NCI-H748 (cell line): ENCODE measurements at regions not wholly inside any gene's neighbourhood (a gene's known extent, or its start where the extent isn't known, plus 50 kb on each side); places are given as distances from the start of the nearest gene placed in this dataset.

Source experiments
- DNase-seq: peaks from one replicate; lab custom pipeline; 2025; ENCODE audit not compliant: unreplicated experiment; lab: John Stamatoyannopoulos, UW

DNA sequence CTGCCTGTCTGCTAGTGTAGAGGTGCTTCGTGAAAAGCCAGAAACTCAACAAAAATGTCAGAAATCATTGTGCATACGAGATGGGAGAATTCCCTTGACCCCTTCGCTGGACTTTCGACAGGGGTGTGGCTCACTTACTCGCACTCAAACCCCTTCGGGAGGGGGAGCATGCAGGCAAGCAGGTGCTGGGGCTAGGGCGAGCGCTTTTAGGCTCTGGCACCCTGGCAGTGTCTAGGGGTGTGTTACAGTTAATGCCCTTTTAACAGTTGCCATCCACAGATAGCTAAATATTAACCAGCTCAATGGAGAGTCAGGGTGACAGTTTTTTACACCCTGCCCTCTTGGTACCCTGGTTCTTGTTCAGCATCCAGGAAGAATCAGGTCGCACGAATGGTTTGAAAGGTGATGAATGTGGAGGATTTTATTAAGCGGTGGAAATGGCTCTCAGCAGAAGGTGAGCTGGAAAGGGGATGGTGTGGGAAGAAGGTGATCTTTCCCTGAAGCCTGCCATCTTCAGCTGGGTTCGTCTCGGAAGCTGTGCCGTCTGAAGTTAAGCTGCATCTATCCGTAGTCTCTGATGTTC, 59.6 kb upstream of the SHANK2 start:
- DNase-seq, result no peak

- no peak for DNase-seq
Measured at GRCh38 chr11:71311176-71311925, 59.0 kb upstream of the SHANK2 start.

DNA sequence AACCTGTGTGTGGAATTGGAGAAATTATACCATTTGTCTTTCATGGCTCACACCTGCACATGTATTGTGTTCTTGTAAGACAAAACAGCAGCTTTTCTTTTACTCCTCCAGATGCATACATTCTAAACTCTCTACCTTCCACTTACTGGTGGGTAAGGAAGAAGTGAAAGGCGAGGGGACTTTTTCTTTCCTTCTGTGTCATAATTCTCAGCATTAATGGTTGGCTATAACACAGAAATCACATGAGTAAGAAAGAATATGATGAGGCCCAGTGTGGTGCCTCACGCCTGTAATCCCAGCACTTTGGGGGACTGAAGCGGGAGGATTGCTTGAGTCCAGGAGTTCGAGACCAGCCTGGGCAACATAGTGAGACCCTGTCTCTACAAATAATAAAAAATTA, 57.8 kb upstream of the SHANK2 start:
- DNase-seq, result no peak

DNA sequence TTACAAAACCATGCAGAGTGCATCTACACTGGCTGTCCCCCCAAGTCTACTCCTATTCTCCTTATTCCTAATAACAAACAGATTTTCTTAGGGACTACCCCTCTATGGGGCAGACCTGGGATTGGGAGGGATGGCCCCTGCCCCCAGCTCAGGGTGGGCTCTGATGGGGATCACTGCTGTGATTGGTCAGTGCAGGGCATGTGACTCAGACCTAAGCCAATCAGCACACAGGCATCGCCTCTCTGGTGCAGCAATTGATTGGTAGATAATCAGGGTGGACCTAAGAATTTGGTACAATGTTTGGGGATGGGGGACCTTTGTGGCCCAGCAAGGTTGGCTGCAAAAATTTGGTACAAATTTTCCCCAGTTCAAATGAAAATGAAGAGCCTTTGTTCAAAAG, 57.2 kb upstream of the SHANK2 start:
- DNase-seq, result no peak

DNA sequence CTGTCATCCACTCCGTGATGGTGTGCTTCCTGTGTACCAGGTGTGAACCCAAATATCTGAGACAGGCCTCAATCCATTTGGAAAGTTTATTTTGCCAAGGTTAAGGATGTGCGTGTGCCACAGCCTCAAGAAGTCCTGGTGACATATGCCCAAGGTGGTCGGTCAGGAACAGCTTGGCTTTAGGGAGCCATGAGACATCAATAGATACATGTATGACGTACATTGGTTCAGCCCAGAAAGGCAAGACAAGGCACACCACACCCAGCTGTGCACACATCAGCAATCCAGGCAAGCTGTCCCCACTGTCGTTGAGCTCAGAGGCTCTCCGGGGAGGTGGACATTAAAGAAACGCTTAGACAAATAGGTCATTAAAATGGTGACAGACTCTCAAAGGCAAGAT, 56.8 kb upstream of the SHANK2 start:
- DNase-seq, result no peak

GRCh38 chr11:71307811-71308645, 55.7 kb upstream of the SHANK2 start:
- DNase-seq, result peak; percentile 17

DNA sequence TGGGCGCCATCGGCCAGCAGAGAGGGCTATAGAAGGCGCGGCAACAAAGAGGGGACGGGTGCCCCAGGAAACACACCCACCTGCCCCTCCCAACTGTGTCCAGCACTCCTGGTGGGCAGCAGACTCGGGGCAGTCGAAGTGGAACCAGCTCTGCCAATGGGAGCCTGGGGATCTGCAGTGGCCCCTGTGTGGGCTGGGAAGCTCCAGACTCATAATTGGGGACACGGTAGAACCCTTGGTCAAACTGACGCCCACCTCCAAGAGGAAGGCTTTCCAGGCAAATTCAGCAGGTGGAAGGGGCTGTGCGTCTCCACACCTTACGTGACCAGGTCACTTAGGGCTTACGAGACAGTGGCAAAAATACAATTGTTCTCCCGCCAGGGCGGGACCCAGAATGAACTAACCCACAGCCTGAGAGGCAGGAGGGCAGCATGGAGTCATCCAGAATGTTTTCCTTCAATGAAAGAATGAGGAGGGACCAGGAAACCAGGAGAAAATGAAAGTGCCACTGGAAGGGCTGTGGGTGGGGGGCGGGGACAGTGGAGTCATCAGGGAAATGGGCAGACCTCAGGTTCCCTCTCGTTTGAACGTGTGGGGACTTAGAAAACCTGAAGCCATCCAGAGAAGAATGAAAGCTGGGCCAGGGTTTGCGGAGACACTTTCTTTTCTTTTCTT, 53.2 kb upstream of the SHANK2 start:
- DNase-seq, result no peak

DNA sequence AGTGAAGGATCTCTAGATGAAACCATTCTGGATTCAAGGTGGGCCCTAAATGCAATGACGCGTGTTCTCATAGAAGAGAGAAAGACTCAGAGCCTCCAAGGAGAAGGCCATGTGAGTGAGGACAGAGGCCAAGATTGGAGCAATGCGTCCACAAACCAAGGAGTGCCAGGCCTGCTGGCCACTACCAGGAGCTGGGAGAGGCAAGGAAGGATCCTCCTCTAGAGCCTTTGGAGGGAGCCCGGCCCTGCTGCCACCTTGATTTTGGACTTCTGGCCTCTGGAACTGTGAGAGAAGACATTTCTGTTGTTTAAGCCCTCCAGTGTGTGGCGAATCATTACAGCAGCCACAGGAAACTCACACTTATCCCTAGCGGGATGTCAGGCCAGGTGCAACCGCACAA, 52.7 kb upstream of the SHANK2 start:
- DNase-seq, result peak; percentile 13

- DNase-seq, result no peak
Measured at GRCh38 chr11:71304491-71304890, 52.1 kb upstream of the SHANK2 start.

GRCh38 chr11:71304045-71304444, 51.7 kb upstream of the SHANK2 start:
- no peak for DNase-seq

DNA sequence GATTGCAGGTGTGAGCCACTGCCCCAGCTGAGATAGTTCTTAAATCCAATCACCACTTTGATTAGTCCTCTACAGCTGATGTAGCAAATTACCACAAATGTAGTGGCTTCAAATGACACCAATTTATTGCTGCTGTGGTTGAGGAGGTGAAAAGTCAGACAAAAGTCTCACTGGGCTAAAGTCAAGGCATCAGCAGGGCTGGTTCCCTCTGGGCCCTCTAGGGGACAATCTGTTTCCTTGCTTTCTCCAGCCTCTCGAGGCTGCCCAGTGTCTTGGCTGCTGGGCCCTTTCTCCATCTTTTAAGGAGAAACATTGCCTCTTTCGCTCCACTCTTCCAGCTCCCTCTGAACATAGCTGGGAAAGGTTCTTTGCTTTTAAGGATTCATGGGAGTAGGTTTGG, 50.5 kb upstream of the SHANK2 start:
- DNase-seq, result no peak

GRCh38 chr11:71302534-71302909, 50.1 kb upstream of the SHANK2 start:
- DNase-seq, result no peak
